Prostate gland (tissue), 2 donors: ENCODE measurements at regions not wholly inside any gene's neighbourhood (a gene's known extent, or its start where the extent isn't known, plus 50 kb on each side); places are given as distances from the start of the nearest gene placed in this dataset.

Source experiments
- CTCF ChIP-seq, 4 experiments: fragments of 200-600 bp in 2 of 4; fragments of 450-650 bp in 2 of 4; sonication (generic) in 2 of 4; IDR thresholded peaks; 1 replicate in 3 of 4; 2 replicates in 1 of 4; pipeline ENCODE4 v1.5.1; 2016 to 2019; ENCODE audit warnings: antibody characterized with exemption in 4 of 4, mild to moderate bottlenecking in 2 of 4, moderate library complexity in 2 of 4
- POLR2A ChIP-seq: fragments of 450-650 bp; IDR thresholded peaks from one replicate; pipeline ENCODE4 v1.6.1; 2016; ENCODE audit warnings: antibody characterized with exemption, mild to moderate bottlenecking

GRCh38 chr5:60076746-60077145, 183.2 kb upstream of the PDE4D start:
- TF ChIP-seq POLR2A (no peak), CTCF (IDR thresholded peaks at IDR 0.05) (no peak)
